ENCODE measurements at regions not wholly inside any gene's neighbourhood (a gene's known extent, or its start where the extent isn't known, plus 50 kb on each side); places are given as distances from the start of the nearest gene placed in this dataset.

DNA sequence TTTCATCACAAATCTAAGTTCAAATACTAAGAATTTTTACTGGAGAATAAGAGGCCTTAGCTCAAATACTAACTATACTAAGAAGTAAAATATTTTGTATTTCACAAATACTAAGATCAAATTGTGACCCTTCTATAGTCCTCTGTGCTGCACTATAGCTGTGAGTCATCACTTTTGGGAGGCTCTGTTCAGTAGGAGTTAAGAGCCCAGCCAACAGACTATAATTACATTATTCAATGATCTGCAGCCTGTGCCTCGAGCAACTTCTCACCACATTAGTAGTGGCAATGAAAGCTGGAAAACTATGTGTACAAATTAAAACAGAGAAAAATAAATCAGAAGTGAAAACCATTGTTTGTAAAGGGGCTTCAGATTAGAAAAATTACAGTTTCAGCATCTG is 147.3 kb upstream of the GPC6 start:
- H3K27me3 ChIP-seq (ENCODE audit: control insufficient read depth in 1 of 2, insufficient read depth in 2 of 2, low read length in 2 of 2) = no peaks in the 10 kb centered on the region
- no peak for ATAC-seq (ENCODE audit: poor library complexity)
- no peaks in the 10 kb centered on the region for H3K36me3 ChIP-seq (ENCODE audit: insufficient read depth, low read length)
- intact Hi-C loops (cut with DNase I, micrococcal nuclease) = no loop called here
- DNase-seq = no peak
- ChIA-PET CTCF (no interaction called here), POLR2A (no interaction called here)
- no peaks in the 10 kb centered on the region for H3K9me3 ChIP-seq (ENCODE audit: control insufficient read depth in 1 of 2, insufficient read depth in 1 of 2, low read length in 2 of 2)
- TF ChIP-seq, protein P1, sequence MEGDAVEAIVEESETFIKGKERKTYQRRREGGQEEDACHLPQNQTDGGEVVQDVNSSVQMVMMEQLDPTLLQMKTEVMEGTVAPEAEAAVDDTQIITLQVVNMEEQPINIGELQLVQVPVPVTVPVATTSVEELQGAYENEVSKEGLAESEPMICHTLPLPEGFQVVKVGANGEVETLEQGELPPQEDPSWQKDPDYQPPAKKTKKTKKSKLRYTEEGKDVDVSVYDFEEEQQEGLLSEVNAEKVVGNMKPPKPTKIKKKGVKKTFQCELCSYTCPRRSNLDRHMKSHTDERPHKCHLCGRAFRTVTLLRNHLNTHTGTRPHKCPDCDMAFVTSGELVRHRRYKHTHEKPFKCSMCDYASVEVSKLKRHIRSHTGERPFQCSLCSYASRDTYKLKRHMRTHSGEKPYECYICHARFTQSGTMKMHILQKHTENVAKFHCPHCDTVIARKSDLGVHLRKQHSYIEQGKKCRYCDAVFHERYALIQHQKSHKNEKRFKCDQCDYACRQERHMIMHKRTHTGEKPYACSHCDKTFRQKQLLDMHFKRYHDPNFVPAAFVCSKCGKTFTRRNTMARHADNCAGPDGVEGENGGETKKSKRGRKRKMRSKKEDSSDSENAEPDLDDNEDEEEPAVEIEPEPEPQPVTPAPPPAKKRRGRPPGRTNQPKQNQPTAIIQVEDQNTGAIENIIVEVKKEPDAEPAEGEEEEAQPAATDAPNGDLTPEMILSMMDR (IDR thresholded peaks at IDR 0.05) = no peak
- Mint-ChIP-seq H3K4me1 (ENCODE audit: low read depth) (no peaks in the 10 kb centered on the region), H3K9me3 (peaks cover 2% of the 10 kb centered on the region), H3K4me3 (no peak overlapping the region), H3K27ac (no peak overlapping the region), H3K36me3 (ENCODE audit: low read depth) (no peaks in the 10 kb centered on the region), H3K27me3 (no peaks in the 10 kb centered on the region)
- no peaks in the 10 kb centered on the region for H3K4me1 ChIP-seq (ENCODE audit: insufficient read depth, low read length)
- no peak overlapping the region for H3K4me3 ChIP-seq (ENCODE audit: low read length)
- no peak overlapping the region for H3K27ac ChIP-seq (ENCODE audit: low read depth in 1 of 2, low read length in 2 of 2)

DNA sequence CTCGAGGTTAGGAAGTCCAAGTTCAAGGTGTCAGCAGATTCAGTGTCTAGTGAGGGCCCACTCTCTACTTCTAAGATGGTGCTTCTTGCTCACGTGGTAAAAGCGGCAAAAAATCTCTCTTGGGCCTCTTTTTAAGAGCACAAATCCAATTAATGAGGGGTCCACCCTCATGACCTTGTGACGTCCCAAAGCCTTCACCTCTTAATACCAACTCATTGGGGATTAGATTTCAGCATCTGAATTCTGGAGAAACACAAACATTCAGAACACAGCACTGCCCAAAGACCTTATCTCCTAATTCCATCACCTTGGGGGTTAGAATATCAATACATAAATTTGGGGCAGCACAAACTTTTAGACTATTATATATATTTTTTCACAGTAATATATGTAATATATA is 146.4 kb upstream of the GPC6 start:
- Histone ChIP-seq H3K4me1 (ENCODE audit: insufficient read depth, low read length) (no peaks in the 10 kb centered on the region), H3K27me3 (ENCODE audit: control insufficient read depth in 1 of 2, insufficient read depth in 2 of 2, low read length in 2 of 2) (no peaks in the 10 kb centered on the region), H3K9me3 (ENCODE audit: control insufficient read depth in 1 of 2, insufficient read depth in 1 of 2, low read length in 2 of 2) (no peaks in the 10 kb centered on the region), H3K27ac (ENCODE audit: low read depth in 1 of 2, low read length in 2 of 2) (no peak overlapping the region), H3K36me3 (ENCODE audit: insufficient read depth, low read length) (no peaks in the 10 kb centered on the region), H3K4me3 (ENCODE audit: low read length) (no peak overlapping the region)
- intact Hi-C loops (cut with DNase I, micrococcal nuclease) = no loop called here
- H3K9me3 Mint-ChIP-seq = peaks cover 2% of the 10 kb centered on the region
- no peaks in the 10 kb centered on the region for H3K4me1 Mint-ChIP-seq (ENCODE audit: low read depth)
- H3K27ac Mint-ChIP-seq = no peak overlapping the region
- TF ChIP-seq, protein P1 (IDR thresholded peaks at IDR 0.05) = no peak
- H3K4me3 Mint-ChIP-seq = no peak overlapping the region
- H3K36me3 Mint-ChIP-seq (ENCODE audit: low read depth) = no peaks in the 10 kb centered on the region
- POLR2A ChIA-PET = no interaction called here
- ATAC-seq (ENCODE audit: poor library complexity) = no peak
- CTCF ChIA-PET = no interaction called here
- DNase-seq = no peak
- H3K27me3 Mint-ChIP-seq = no peaks in the 10 kb centered on the region

DNA sequence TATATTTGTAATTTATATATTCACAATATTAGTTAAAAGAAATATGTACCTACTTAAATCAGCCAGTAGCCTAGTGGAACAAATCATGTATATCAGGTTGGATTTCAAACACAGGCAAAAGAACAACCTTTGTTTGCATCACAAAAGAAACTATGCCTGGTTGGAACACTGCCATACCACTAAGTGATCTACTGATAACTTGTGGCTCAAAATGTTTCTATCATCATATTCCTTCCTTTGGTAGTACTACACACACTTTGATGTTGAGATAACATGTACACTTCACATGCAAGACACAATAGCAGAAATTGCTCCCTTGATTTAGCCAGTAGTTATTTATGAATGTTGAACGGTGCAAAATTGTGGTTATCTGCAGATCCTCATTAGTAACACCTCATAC is 146.0 kb upstream of the GPC6 start:
- ChIA-PET CTCF (no interaction called here), POLR2A (no interaction called here)
- intact Hi-C loops (cut with DNase I, micrococcal nuclease) = no loop called here
- H3K9me3 ChIP-seq (ENCODE audit: control insufficient read depth in 1 of 2, insufficient read depth in 1 of 2, low read length in 2 of 2) = no peaks in the 10 kb centered on the region
- DNase-seq = no peak
- no peak overlapping the region for H3K27ac ChIP-seq (ENCODE audit: low read depth in 1 of 2, low read length in 2 of 2)
- peaks cover 6% of the 10 kb centered on the region for H3K9me3 Mint-ChIP-seq
- no peaks in the 10 kb centered on the region for H3K4me1 Mint-ChIP-seq (ENCODE audit: low read depth)
- ATAC-seq (ENCODE audit: poor library complexity) = no peak
- H3K4me3 Mint-ChIP-seq = no peak overlapping the region
- H3K4me1 ChIP-seq (ENCODE audit: insufficient read depth, low read length) = no peaks in the 10 kb centered on the region
- TF ChIP-seq, protein P1 (IDR thresholded peaks at IDR 0.05) = no peak
- no peaks in the 10 kb centered on the region for H3K27me3 Mint-ChIP-seq
- no peaks in the 10 kb centered on the region for H3K36me3 Mint-ChIP-seq (ENCODE audit: low read depth)
- H3K27me3 ChIP-seq (ENCODE audit: control insufficient read depth in 1 of 2, insufficient read depth in 2 of 2, low read length in 2 of 2) = no peaks in the 10 kb centered on the region
- H3K4me3 ChIP-seq (ENCODE audit: low read length) = no peak overlapping the region
- no peak overlapping the region for H3K27ac Mint-ChIP-seq
- no peaks in the 10 kb centered on the region for H3K36me3 ChIP-seq (ENCODE audit: insufficient read depth, low read length)
